WTC11 (cell line): ENCODE measurements at regions not wholly inside any gene's neighbourhood (a gene's known extent, or its start where the extent isn't known, plus 50 kb on each side); places are given as distances from the start of the nearest gene placed in this dataset.

Source experiments
- ATAC-seq: fragments of 200-7000 bp; cut with Tn5 transposase; 2 replicates; pipeline ENCODE4 v1.10.0; 2021; ENCODE audit warnings: mild to moderate bottlenecking, moderate library complexity
- CTCF ChIA-PET: fragments of 300-600 bp; sonication (Branson Sonifier 250); formaldehyde crosslinking; loops from one replicate; lab custom pipeline; 2021; ENCODE audit warnings: antibody characterized with exemption; lab: Charles Lee
- POLR2A ChIA-PET: fragments of 350-600 bp; sonication (Branson Sonifier 250); formaldehyde crosslinking; loops from one replicate; lab custom pipeline; 2021; ENCODE audit warnings: antibody characterized with exemption; lab: Charles Lee
- DNase-seq: peaks from one replicate; pipeline ENCODE4 v3.0.0; 2021; ENCODE audit warnings: low spot score
- H3K27ac Mint-ChIP-seq: 2 replicates; pipeline ENCODE4 v1.8.0; 2021; ENCODE audit warnings: mixed read lengths
- H3K27me3 Mint-ChIP-seq: 2 replicates; pipeline ENCODE4 v1.8.0; 2021; ENCODE audit warnings: low read depth, mild to moderate bottlenecking, moderate library complexity, mixed read lengths
- H3K36me3 Mint-ChIP-seq: 2 replicates; pipeline ENCODE4 v1.8.0; 2021; ENCODE audit warnings: mixed read lengths
- H3K4me1 Mint-ChIP-seq: 2 replicates; pipeline ENCODE4 v1.8.0; 2022; ENCODE audit warnings: mixed read lengths
- H3K4me3 Mint-ChIP-seq: 2 replicates; pipeline ENCODE4 v1.8.0; 2021; ENCODE audit warnings: mild to moderate bottlenecking, moderate library complexity, mixed read lengths
- H3K9me3 Mint-ChIP-seq: 2 replicates; pipeline ENCODE4 v1.8.0; 2021; ENCODE audit warnings: mixed read lengths
- ATF1 ChIP-seq: sonication (generic); formaldehyde crosslinking; IDR thresholded peaks from 2 replicates; pipeline ENCODE4 v1.8.1; 2023; ENCODE audit warnings: mild to moderate bottlenecking, moderate library complexity, missing genetic modification reagents
- CBFB ChIP-seq: sonication (generic); formaldehyde crosslinking; IDR thresholded peaks from 2 replicates; pipeline ENCODE4 v1.8.1; 2022; ENCODE audit warnings: mild to moderate bottlenecking, low read depth, missing genetic modification reagents
- CREB1 ChIP-seq: sonication (generic); formaldehyde crosslinking; IDR thresholded peaks from 2 replicates; pipeline ENCODE4 v1.8.0; 2023; ENCODE audit warnings: mild to moderate bottlenecking, missing genetic modification reagents
- CREM ChIP-seq: sonication (generic); formaldehyde crosslinking; IDR thresholded peaks from 2 replicates; pipeline ENCODE4 v1.8.1; 2022; ENCODE audit warnings: mild to moderate bottlenecking, missing genetic modification reagents, moderate library complexity
- ELF4 ChIP-seq: sonication (generic); formaldehyde crosslinking; IDR thresholded peaks from 2 replicates; pipeline ENCODE4 v1.8.1; 2022; ENCODE audit warnings: low read depth, mild to moderate bottlenecking, moderate library complexity, missing genetic modification reagents
- EMX1 ChIP-seq: fragments of 250-450 bp; sonication (Bioruptor Pico); IDR thresholded peaks from 2 replicates; pipeline ENCODE4 v1.8.0; 2021; ENCODE audit warnings: mild to moderate bottlenecking
- FOXP1 ChIP-seq: sonication (generic); formaldehyde crosslinking; IDR thresholded peaks from 2 replicates; pipeline ENCODE4 v1.8.0; 2022; ENCODE audit warnings: missing genetic modification reagents, mild to moderate bottlenecking, moderate library complexity, borderline replicate concordance
- GRHL2 ChIP-seq: fragments of 250-450 bp; sonication (Bioruptor Pico); IDR thresholded peaks from 2 replicates; pipeline ENCODE4 v1.8.0; 2022; ENCODE audit warnings: mild to moderate bottlenecking, moderate library complexity; ENCODE audit not compliant: insufficient replicate concordance, severe bottlenecking
- HMGXB4 ChIP-seq: sonication (generic); formaldehyde crosslinking; IDR thresholded peaks from 2 replicates; pipeline ENCODE4 v1.8.1; 2023; ENCODE audit warnings: mild to moderate bottlenecking, moderate library complexity, missing genetic modification reagents
- JUN ChIP-seq: sonication (generic); formaldehyde crosslinking; IDR thresholded peaks from 2 replicates; pipeline ENCODE4 v1.8.0; 2023; ENCODE audit warnings: mild to moderate bottlenecking, missing genetic modification reagents
- NR1H2 ChIP-seq: sonication (generic); formaldehyde crosslinking; IDR thresholded peaks from 2 replicates; pipeline ENCODE4 v1.9.0; 2021; ENCODE audit warnings: mild to moderate bottlenecking, moderate library complexity, missing genetic modification reagents
- NR3C1 ChIP-seq: sonication (generic); formaldehyde crosslinking; conservative IDR thresholded peaks from 2 replicates; pipeline ENCODE4 v1.8.1; 2023; ENCODE audit warnings: low read depth, mild to moderate bottlenecking, missing genetic modification reagents
- SMAD3 ChIP-seq: sonication (generic); formaldehyde crosslinking; IDR thresholded peaks from 2 replicates; pipeline ENCODE4 v1.8.0; 2022; ENCODE audit warnings: missing genetic modification reagents, mild to moderate bottlenecking, borderline replicate concordance
- SP1 ChIP-seq: sonication (generic); formaldehyde crosslinking; conservative IDR thresholded peaks from 2 replicates; pipeline ENCODE4 v1.8.1; 2022; ENCODE audit warnings: missing genetic modification reagents
- TEAD4 ChIP-seq: sonication (generic); formaldehyde crosslinking; IDR thresholded peaks from 2 replicates; pipeline ENCODE4 v1.8.0; 2022; ENCODE audit warnings: mild to moderate bottlenecking, missing genetic modification reagents
- ZNF121 ChIP-seq: sonication (generic); formaldehyde crosslinking; IDR thresholded peaks from 2 replicates; pipeline ENCODE4 v1.8.0; 2023; ENCODE audit warnings: missing genetic modification reagents
- ZNF138 ChIP-seq: sonication (generic); formaldehyde crosslinking; conservative IDR thresholded peaks from 2 replicates; pipeline ENCODE4 v1.8.1; 2022; ENCODE audit warnings: mild to moderate bottlenecking, moderate library complexity, missing genetic modification reagents
- ZNF263 ChIP-seq: sonication (generic); formaldehyde crosslinking; IDR thresholded peaks from 2 replicates; pipeline ENCODE4 v1.8.1; 2022; ENCODE audit warnings: low read depth, mild to moderate bottlenecking, moderate library complexity, missing genetic modification reagents
- ZNF317 ChIP-seq: sonication (generic); formaldehyde crosslinking; IDR thresholded peaks from 2 replicates; pipeline ENCODE4 v1.8.1; 2023; ENCODE audit warnings: low read depth, mild to moderate bottlenecking, moderate library complexity, missing genetic modification reagents, borderline replicate concordance
- ZNF425 ChIP-seq: fragments of 250-450 bp; sonication (Bioruptor Pico); conservative IDR thresholded peaks from 2 replicates; pipeline ENCODE4 v1.9.0; 2021; ENCODE audit warnings: mild to moderate bottlenecking
- TF ChIP-seq, protein P1 (sequence below): sonication (generic); formaldehyde crosslinking; IDR thresholded peaks from 2 replicates; pipeline ENCODE4 v1.8.1; 2022; ENCODE audit warnings: low read depth, mild to moderate bottlenecking, moderate library complexity, missing genetic modification reagents, borderline replicate concordance
- TF ChIP-seq, protein P2 (sequence below): sonication (generic); formaldehyde crosslinking; IDR thresholded peaks from 2 replicates; pipeline ENCODE4 v1.8.1; 2023; ENCODE audit warnings: mild to moderate bottlenecking, missing genetic modification reagents
- TF ChIP-seq, protein P3 (sequence below): sonication (generic); formaldehyde crosslinking; conservative IDR thresholded peaks from 2 replicates; pipeline ENCODE4 v1.8.1; 2022; ENCODE audit warnings: mild to moderate bottlenecking, missing genetic modification reagents
- TF ChIP-seq, protein P4 (sequence below): fragments of 250-450 bp; sonication (Bioruptor Pico); IDR thresholded peaks from 2 replicates; pipeline ENCODE4 v1.9.0; 2021; ENCODE audit warnings: mild to moderate bottlenecking
- TF ChIP-seq, protein P5 (sequence below): sonication (generic); formaldehyde crosslinking; IDR thresholded peaks from 2 replicates; pipeline ENCODE4 v1.8.0; 2023; ENCODE audit warnings: missing genetic modification reagents

DNA sequence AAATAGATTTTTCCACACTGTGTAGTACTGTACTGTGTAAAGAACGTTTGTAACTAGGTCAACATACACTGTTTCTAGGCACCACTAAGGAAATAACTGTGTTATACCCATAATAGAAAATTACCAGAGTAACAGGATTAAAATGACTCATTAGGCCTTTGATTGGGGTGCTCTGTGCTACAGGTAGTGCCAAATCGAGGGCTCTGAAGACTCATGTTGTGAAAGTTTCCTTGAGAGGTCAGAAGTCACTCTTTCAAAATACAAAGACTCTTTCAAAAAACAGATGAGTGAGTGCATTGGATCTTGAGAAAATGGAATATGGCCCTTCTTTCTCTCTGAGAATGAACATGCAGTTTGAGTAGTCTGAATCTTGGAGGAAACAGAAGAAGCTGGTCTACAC is 143.0 kb downstream of the MRPL39 start (continued):
- TF ChIP-seq ZNF425 (CRISPR knock-in tag), result no peak
- TF ChIP-seq SMAD3 (CRISPR knock-in tag), result no peak

DNA sequence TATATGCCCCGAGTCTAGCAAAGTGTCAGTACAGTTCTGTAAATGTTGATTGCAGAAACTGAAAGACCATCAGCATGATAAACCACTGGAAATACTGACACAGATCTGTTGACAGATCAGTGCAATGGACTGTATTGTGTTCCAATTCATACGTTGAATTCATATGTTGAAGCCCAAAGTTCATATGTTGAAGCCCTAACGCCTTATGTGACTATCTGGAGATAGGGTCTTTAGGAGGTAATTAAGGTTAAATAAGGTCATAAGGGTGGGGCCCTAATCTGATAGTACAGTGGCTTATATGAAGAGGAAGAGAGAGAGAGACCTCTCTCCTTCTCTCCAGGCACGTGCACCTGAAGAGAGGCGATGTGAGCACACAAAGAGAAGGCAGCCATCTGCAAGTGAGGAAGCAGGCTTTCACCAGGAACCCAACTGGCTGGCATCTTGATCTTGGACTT is 144.7 kb downstream of the MRPL39 start:
- ChIA-PET CTCF (no interaction called here), POLR2A (no interaction called here)
- TF ChIP-seq, protein P1, sequence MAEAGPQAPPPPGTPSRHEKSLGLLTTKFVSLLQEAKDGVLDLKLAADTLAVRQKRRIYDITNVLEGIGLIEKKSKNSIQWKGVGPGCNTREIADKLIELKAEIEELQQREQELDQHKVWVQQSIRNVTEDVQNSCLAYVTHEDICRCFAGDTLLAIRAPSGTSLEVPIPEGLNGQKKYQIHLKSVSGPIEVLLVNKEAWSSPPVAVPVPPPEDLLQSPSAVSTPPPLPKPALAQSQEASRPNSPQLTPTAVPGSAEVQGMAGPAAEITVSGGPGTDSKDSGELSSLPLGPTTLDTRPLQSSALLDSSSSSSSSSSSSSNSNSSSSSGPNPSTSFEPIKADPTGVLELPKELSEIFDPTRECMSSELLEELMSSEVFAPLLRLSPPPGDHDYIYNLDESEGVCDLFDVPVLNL (CRISPR knock-in tag), result no peak
- TF ChIP-seq CREM (CRISPR knock-in tag) (no peak), SP1 (CRISPR knock-in tag) (no peak), ZNF138 (no peak), ZNF263 (CRISPR knock-in tag) (no peak), GRHL2 (no peak), FOXP1 (CRISPR knock-in tag) (no peak), NR1H2 (CRISPR knock-in tag) (no peak), ELF4 (no peak)
- TF ChIP-seq, protein P2, sequence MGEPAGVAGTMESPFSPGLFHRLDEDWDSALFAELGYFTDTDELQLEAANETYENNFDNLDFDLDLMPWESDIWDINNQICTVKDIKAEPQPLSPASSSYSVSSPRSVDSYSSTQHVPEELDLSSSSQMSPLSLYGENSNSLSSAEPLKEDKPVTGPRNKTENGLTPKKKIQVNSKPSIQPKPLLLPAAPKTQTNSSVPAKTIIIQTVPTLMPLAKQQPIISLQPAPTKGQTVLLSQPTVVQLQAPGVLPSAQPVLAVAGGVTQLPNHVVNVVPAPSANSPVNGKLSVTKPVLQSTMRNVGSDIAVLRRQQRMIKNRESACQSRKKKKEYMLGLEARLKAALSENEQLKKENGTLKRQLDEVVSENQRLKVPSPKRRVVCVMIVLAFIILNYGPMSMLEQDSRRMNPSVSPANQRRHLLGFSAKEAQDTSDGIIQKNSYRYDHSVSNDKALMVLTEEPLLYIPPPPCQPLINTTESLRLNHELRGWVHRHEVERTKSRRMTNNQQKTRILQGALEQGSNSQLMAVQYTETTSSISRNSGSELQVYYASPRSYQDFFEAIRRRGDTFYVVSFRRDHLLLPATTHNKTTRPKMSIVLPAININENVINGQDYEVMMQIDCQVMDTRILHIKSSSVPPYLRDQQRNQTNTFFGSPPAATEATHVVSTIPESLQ (CRISPR knock-in tag), result no peak
- TF ChIP-seq, protein P3, sequence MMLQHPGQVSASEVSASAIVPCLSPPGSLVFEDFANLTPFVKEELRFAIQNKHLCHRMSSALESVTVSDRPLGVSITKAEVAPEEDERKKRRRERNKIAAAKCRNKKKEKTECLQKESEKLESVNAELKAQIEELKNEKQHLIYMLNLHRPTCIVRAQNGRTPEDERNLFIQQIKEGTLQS (CRISPR knock-in tag), result no peak
- TF ChIP-seq, protein P4, sequence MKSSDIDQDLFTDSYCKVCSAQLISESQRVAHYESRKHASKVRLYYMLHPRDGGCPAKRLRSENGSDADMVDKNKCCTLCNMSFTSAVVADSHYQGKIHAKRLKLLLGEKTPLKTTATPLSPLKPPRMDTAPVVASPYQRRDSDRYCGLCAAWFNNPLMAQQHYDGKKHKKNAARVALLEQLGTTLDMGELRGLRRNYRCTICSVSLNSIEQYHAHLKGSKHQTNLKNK (CRISPR knock-in tag), result no peak
- Mint-ChIP-seq H3K4me3 (no peak overlapping the region), H3K27me3 (peaks cover 7% of the 10 kb centered on the region; the same call in 1 of the 2 replicates), H3K36me3 (no peaks in the 10 kb centered on the region), H3K4me1 (no peaks in the 10 kb centered on the region), H3K27ac (no peak overlapping the region), H3K9me3 (no peaks in the 10 kb centered on the region)
- DNase-seq, result no peak
- ATAC-seq, result no peak

DNA sequence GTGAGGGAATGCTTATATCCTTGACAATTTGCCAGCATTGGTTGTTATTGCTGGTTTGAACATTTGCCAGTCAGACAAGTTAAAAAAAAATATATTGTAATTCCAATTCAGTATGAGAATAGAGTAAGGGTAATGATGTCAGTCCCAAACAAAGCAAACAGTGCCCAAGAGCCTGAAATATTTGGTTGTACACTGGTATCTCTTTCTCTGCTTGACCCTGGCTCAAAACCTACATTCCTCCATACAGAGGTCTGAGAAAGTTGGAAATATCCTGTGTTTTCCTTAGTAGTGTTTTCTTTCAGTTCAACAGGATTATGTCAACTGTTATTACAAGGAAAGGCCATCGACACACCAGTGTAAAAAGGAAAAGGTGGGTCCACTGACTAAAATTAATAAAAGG is 145.6 kb downstream of the MRPL39 start:
- H3K27ac Mint-ChIP-seq, result no peak overlapping the region
- DNase-seq, result no peak
- POLR2A ChIA-PET, result no interaction called here
- TF ChIP-seq HMGXB4 (CRISPR knock-in tag) (no peak), CBFB (no peak), ATF1 (CRISPR knock-in tag) (no peak), ELF4 (no peak), EMX1 (CRISPR knock-in tag) (no peak), ZNF317 (no peak), CREB1 (no peak), ZNF121 (CRISPR knock-in tag) (no peak), TEAD4 (CRISPR knock-in tag) (no peak), JUN (CRISPR knock-in tag) (no peak), NR3C1 (no peak)
- TF ChIP-seq, protein P5, sequence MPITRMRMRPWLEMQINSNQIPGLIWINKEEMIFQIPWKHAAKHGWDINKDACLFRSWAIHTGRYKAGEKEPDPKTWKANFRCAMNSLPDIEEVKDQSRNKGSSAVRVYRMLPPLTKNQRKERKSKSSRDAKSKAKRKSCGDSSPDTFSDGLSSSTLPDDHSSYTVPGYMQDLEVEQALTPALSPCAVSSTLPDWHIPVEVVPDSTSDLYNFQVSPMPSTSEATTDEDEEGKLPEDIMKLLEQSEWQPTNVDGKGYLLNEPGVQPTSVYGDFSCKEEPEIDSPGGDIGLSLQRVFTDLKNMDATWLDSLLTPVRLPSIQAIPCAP (CRISPR knock-in tag), result no peak
- TF ChIP-seq, protein P4 (CRISPR knock-in tag), result no peak

More for the DNA sequence above, 145.6 kb downstream of the MRPL39 start:
- H3K36me3 Mint-ChIP-seq, result no peaks in the 10 kb centered on the region
- H3K4me1 Mint-ChIP-seq, result no peaks in the 10 kb centered on the region
- H3K4me3 Mint-ChIP-seq, result no peak overlapping the region
- peaks cover 7% of the 10 kb centered on the region; the same call in 1 of the 2 replicates for H3K27me3 Mint-ChIP-seq
- ATAC-seq, result no peak
- no peaks in the 10 kb centered on the region for H3K9me3 Mint-ChIP-seq
- CTCF ChIA-PET, result no interaction called here
